Muscle of back (tissue), 3 donors: ENCODE measurements at regions not wholly inside any gene's neighbourhood (a gene's known extent, or its start where the extent isn't known, plus 50 kb on each side); places are given as distances from the start of the nearest gene placed in this dataset.

Source experiments
- DNase-seq, 3 donors: peaks; one replicate each; pipeline versions ENCODE4 v3.0.0 to v3.0.0-alpha.2; 2013

DNA sequence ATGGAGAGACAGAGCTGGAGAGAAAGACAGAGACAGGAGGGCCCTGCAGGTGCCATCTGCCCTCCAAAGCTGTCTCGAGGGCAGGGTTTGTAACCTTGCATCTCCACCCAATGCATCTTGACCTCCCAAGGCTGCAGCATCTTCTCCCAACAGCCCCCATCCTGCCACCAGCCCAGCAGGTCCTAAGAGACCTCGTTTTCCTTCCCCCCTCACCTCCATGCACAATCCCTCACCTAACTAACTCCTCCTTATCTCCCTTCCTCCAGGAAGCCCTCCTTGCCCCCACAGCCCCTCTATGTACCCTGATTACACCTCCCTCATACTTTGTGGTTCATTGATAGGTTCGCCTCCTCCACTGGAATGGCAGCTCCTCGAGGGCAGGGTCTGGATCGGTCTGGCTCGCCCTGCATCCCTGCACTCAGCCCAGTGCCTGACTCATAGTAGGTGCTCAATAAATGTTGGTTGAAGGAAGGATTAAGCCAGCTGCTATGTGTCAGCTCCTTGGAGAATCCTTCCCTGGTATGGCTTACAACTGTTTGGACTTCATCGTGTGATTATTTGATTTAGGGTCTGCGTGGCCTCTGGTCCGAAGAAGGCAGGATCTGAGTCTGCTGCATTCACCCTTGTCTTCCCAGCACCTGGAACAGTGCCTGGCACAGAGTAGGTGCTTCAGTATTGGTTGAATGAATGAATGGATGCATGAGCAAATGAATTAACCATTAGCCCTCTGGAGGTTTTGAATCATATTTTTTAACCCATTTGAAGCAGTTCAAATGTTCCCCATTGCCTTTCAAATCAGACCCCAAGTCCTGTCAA is 105.6 kb upstream of the PTPN1 start:
- no peak for DNase-seq

DNA sequence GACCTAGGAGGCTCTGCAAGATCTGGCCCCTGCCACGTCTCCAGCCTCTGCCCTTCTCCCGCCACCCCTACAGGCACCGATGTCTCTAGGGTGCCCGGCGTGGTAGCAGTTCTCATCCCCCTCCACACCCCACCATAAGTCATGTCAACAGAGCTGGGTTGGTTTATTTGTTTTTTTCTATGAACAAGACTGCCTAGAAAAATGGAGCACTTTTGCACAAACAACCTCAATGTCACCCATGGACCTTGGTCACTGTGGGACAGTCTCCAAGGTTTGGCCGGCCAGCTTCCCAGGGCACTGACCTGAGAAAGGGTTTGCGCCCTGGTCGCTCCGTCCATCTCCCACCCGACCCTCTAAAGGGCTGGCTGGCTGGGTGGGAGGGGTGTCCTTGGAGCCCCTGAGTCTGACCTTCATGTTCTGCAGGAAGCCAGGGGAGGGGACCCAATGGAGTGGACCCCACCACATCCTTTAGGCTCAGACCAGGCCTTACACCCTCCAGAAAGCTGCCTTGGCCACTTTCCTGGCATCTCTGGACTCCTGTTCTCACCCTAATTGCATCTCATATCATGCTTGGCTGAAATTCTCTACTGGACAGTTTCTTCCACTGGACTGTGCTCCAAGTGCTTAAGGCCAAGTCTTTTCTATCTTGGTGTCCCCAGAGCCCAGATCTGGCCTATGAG is 104.8 kb upstream of the PTPN1 start:
- DNase-seq, result no peak

- DNase-seq, result no peak
Measured at GRCh38 chr20:50405915-50406609, 104.1 kb upstream of the PTPN1 start.

DNA sequence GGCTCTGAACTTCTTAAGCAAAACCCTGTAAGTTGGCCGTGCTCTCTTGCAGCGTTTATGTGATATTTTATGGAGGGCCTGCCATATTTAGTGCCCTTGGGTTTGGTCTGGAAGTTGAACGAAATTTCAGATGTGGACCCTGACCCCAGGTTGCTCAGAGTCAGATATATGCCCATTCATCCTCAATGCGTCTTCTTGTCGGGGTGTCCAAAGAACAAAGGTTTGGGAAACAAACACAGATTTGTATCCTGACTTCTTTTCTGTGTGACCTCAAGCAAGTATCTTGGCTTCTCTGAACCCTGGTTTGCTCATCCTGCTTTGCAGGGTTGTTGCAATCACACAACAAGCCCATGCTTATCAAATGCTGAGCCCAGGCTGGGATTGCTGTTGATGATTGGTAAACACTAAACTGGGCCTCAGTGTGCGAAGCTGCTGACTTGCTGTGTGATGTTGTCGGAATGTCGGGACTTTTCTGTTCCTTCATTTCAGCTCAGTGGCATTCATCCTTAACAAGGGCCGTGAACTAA is 103.5 kb upstream of the PTPN1 start:
- no peak for DNase-seq

DNA sequence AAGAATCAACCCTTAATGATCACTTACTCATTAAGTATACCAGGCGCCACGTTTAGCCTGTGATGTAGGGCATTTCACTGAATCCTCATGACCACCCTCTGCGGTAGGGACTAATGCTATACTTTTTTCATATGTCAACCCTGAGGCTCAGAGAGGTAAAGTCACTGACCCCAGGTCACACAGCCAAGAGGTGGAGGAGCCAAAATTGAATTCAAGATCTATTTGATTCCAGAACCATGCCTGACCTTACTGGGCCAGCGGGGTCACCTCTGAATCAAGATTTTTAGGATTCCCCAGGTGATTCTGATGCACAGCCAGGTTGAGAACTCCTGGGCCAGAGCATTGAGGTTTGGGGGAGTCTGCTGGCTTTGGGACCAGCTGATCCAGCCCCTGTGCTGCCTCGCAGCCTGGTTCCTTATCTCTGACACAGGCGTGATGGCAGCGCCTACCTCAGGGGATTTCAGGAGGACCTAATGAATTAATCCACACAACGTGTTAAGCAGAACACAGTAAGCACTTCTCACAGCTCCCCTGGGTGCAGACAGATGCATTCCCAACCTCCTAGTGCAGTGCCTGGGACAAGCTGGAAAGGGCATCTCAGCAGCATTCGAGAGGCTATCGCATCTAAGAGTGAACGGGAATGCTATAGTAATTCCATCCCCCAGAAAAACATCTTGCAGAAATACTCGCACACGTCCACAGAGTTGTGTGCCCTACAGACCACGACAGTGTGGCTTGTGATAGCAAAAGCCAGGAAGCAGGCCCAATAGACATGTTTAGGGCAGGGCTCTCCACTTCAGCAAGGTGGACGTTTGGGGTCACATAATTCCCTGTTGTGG is 101.4 kb upstream of the PTPN1 start:
- no peak for DNase-seq

DNA sequence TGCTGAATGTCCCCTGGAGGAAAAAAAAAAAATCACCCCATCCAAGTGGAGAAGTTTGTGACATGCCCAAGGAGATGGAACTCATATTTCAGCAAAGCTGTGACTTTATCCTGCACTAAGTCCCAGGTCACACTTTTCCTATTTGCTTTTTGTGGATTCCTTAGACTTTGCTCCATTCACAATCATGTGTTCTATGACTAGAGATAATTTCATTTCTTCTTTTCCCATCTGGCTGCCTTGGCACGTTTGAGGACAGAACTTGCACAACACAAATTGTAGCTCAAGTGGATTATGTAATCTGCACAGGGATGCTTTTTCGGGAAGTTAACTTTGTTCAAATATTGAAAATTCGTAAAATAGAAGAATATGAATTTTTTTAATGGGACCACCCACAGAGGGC is 100.7 kb upstream of the PTPN1 start:
- peak; percentile 32 to 70 (median 44) for DNase-seq

- no peak for DNase-seq
Measured at GRCh38 chr20:50410343-50410742, 99.8 kb upstream of the PTPN1 start.

DNA sequence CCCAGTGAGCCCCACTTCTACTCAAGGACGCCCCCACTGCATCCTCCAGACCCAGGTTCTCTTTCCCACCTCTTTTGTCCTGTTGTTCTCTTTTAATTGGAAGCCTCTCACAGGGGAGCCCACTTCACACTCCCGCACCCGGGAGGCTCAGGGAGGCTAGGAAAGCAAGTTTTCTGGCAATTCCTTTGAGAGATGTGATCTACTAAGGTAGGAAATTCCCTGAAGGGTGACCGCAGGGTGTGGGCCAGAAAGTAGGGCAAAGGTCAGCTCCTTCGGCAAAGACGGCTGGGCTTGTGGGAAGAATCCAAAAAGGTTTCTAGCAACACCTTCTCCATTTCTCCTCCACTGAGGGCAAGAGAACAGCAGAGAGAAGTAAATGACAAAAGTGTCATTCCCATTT is 98.1 kb upstream of the PTPN1 start:
- DNase-seq, result no peak

DNA sequence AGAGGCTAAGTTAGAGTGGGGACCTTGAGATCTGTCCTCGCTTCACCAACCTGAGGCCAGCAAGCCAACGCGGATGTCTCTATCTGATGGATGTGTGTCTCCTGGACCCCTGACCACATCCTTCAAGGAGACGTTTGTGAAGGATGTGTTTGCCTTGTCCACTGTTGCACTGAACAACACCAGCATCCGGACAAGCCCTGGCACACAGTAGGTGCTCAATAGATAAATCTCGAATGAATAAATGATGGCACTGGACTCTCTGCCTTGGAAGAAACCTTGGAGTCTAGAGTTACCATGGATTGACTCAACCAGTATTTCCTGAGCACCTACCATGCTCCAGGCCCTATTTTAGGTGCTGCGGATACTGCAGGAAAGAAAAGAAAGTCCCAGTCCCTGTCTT is 97.7 kb upstream of the PTPN1 start:
- no peak for DNase-seq

- DNase-seq, result no peak
Measured at GRCh38 chr20:50413088-50413500, 97.1 kb upstream of the PTPN1 start.

DNA sequence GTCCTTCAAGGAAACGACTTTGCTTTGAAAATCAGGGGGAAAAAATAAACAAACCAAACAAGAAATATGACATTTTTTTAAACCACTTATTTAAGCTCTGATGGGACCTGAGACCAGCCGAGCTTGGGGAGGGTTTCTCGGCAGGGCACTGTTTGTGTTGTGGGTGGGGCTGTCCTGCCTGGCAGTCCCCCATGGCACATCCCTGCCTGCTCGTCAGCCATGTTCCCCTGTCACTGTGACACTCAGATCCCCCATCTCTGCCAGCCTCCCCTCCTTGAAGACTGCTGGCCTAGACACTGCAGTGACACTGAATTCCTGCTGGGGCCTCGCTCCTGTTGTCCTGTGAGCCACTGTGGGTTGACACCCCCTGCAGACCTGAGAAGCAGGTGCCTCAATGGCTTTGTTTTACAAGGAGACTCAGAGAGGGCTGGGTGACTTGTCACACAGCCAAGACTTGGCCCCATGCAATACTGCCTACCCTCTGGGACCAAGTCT is 95.1 kb upstream of the PTPN1 start:
- no peak for DNase-seq

- DNase-seq, result peak; percentile 87 to 97 (median 96)
Measured at GRCh38 chr20:50415516-50416268, 94.5 kb upstream of the PTPN1 start.

DNA sequence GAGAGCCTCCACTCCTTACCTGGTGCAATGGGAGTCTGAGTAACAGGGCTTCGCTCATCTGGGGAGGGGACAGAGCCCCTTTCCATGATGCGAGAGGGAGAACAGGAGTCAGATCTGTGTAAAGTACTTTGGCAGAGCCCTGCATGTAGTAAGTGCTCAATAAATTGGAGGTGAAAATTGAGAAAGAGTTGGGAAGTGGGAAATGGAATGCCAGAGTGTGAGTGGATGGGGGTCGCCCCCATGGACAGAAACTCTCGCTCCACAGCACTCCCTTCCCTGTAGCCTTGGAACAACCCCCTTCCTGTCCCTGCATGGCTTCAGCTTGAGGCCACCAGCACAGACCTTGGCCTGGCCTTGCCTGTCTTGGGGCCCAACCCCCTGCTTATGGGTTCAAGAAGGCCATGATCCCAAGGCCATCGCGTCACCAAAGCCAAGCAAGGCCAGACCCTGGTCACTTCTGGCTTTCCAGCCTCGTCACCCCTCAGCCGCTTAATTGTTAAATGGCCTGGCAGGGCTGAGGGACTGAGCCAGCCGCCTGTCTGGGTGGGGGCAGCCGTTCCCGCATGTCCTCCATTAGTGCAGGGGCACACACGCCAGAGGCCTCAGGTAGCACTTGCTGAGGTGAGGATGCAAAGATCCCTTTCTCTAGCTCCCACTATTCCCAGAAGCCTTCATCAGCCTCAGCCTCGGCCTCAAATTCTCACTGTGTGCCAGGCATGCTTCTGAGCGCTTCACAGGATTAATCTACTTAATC is 93.7 kb upstream of the PTPN1 start:
- no peak for DNase-seq

- no peak for DNase-seq
Measured at GRCh38 chr20:50417023-50417329, 93.2 kb upstream of the PTPN1 start.

DNA sequence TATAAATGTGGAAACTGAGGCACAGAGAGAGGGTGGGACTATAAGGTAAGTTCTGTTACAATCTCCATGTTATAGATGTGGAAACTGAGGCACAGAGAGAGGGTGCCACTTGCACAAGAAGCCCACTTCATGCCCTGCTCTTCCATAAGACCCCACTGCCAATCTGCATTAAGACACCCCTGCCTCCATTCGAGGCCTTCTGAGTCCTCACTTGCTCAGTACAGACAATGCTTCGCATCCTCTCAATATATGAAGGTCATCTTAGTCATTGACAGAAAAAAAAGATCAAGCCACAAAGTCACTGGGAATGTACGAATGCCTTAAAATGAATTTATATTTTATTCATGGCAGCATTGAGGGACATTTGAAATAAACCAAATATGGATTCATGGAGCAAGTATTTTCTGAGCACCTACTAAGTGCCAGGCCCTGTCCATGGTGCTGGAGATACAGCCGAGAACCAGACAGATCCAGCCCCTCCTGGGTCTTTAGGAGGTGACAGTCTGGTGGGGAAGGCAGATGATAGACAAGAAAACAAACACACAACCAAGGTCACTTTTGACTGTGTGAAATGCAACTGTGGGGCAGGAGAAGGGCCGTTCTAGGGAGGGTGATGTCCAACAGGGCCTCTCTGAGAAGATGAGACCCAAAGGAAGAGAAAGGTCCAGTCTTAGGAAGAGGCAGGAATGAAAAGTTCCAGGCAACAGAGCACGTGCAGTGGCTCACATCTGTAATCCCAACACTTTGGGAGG is 92.5 kb upstream of the PTPN1 start:
- DNase-seq, result no peak

DNA sequence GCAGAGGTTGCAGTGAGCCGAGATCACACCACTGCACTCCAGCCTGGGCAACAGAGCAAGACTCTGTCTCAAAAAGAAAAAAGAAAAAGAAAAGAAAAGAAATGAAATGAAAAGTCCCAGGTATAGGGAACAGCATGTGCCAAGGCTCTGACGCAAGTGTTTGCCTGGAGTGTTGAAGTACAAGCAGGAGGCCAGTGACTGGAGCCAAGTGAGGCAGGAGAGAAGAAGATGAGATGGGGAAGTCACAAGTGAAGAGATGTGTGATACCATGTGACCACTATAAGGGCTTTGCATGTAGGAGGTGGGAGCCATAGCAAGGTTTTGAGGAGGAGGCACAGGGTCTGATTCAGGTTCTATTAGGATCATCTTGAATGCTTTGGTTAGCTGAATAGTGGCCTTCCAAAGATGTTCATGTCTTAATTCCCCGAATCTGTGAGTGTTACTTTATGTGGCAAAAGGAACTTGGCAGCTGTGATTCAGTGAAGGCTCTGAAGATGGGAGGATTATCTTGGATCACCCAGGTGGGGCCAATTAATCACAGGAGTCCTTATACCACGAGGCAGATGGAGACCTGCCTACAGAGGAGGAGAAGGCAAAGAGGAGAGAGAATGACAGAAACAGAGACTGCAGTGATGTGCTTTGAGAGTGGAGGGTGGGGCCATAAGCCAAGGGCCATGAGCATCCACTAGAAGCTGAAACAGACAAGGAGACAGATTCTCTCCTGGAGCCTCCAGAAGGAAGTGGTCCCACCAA is 91.1 kb upstream of the PTPN1 start:
- no peak for DNase-seq

DNA sequence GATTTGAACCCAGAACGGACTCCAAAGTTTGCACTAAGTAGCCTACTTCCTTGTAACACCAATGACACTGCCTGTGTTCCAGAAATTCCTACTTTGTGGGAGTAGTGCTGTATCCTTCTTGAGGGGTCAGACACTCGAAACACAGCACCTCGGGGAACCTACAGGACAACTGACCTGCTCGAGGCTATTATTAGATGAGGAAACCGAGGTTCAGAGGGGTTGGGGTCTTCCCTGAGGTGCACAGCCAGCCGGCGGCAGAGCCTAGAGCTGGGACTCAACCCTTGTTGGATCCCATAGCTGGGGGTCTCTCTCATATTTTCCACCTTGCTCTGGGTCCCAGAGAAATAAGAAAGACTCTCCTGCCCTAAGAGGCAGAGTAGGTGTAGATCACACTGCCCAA is 89.8 kb upstream of the PTPN1 start:
- DNase-seq, result no peak
